Left lung (tissue), 4 donors: ENCODE measurements at regions not wholly inside any gene's neighbourhood (a gene's known extent, or its start where the extent isn't known, plus 50 kb on each side); places are given as distances from the start of the nearest gene placed in this dataset.

Experiments
- ATAC-seq: fragments of 200-7000 bp; cut with Tn5 transposase; one replicate; pipeline ENCODE4 v1.9.1; 2020; ENCODE audit warnings: moderate library complexity
- DNase-seq, 4 donors: peaks; one replicate each; pipeline ENCODE4 v3.0.0-alpha.2; 2013 to 2020
- H3K27ac ChIP-seq, 2 donors: fragments of 200-600 bp; sonication (generic) in 1 of 2; one replicate each; pipeline versions ENCODE4 v1.5.0 to v1.8.0; 2020 to 2021
- H3K27me3 ChIP-seq, 2 donors: fragments of 200-600 bp; sonication (generic) in 1 of 2; one replicate each; pipeline versions ENCODE4 v1.5.0 to v1.8.0; 2020 to 2021
- H3K36me3 ChIP-seq, 2 donors: fragments of 200-600 bp; sonication (generic) in 1 of 2; one replicate each; pipeline versions ENCODE4 v1.5.0 to v1.8.0; 2020 to 2021
- H3K4me1 ChIP-seq, 2 donors: fragments of 200-600 bp; one replicate each; pipeline ENCODE4 v1.8.0; 2021
- H3K4me3 ChIP-seq, 2 donors: fragments of 200-600 bp; sonication (generic) in 1 of 2; one replicate each; pipeline versions ENCODE4 v1.5.0 to v1.8.0; 2020 to 2021; ENCODE audit warnings: mild to moderate bottlenecking in 1 of 2
- H3K9me3 ChIP-seq, 2 donors: fragments of 200-600 bp; sonication (generic) in 1 of 2; one replicate each; pipeline versions ENCODE4 v1.5.0 to v1.8.0; 2020 to 2021
- intact Hi-C, 2 donors: fragments of 100-400 bp; cut with DNase I; formaldehyde crosslinking; loops; one replicate each; pipeline versions ENCODE4 v1.11.2 to v1.14.2; 2022
- TF ChIP-seq, protein P1 (sequence below), 2 donors: fragments of 200-600 bp; sonication (generic) in 1 of 2; IDR thresholded peaks; one replicate each; pipeline versions ENCODE4 v1.5.0 to v1.8.0; 2021; ENCODE audit warnings: antibody characterized with exemption in 2 of 2
- donor health status: DM: no; HTN: yes; CAD: no.
- donor health status: DM: no; HTN: no; CAD: no.

DNA sequence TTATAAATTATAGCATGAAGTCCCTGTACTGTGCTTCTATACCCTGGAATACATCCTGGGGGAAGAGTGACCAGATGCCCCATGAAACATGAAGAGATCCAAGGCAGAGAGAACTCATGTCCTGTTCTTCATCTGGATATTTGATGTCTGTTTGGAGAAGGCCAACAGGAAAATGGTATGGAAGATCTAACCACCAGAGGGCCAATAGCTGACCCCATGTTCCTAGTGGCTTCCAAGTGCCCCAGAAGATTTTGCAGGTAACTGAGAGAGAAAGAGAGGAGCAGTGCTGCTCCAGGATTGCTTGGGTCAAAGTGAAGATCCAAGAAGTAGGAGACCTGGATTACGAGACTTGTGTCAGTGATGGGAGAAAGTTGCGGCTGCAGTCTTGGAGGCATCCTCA lies 90.2 kb upstream of the TSPAN5 start:
- no peaks in the 10 kb centered on the region for H3K9me3 ChIP-seq
- ATAC-seq (no peak), DNase-seq (no peak)
- H3K27me3 ChIP-seq = no peaks in the 10 kb centered on the region
- TF ChIP-seq, protein P1, sequence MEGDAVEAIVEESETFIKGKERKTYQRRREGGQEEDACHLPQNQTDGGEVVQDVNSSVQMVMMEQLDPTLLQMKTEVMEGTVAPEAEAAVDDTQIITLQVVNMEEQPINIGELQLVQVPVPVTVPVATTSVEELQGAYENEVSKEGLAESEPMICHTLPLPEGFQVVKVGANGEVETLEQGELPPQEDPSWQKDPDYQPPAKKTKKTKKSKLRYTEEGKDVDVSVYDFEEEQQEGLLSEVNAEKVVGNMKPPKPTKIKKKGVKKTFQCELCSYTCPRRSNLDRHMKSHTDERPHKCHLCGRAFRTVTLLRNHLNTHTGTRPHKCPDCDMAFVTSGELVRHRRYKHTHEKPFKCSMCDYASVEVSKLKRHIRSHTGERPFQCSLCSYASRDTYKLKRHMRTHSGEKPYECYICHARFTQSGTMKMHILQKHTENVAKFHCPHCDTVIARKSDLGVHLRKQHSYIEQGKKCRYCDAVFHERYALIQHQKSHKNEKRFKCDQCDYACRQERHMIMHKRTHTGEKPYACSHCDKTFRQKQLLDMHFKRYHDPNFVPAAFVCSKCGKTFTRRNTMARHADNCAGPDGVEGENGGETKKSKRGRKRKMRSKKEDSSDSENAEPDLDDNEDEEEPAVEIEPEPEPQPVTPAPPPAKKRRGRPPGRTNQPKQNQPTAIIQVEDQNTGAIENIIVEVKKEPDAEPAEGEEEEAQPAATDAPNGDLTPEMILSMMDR (IDR thresholded peaks at IDR 0.05) = no peak
- no peak overlapping the region for H3K4me3 ChIP-seq
- intact Hi-C loops = no loop called here
- no peaks in the 10 kb centered on the region for H3K36me3 ChIP-seq
- no peaks in the 10 kb centered on the region for H3K4me1 ChIP-seq
- no peak overlapping the region for H3K27ac ChIP-seq

- no peaks in the 10 kb centered on the region for H3K4me1 ChIP-seq
- no peaks in the 10 kb centered on the region for H3K27me3 ChIP-seq
- H3K4me3 ChIP-seq = no peak overlapping the region
- TF ChIP-seq, protein P1 (IDR thresholded peaks at IDR 0.05) = no peak
- intact Hi-C loops = no loop called here
- no peak overlapping the region for H3K27ac ChIP-seq
- H3K36me3 ChIP-seq = no peaks in the 10 kb centered on the region
- peak; percentile 53 for ATAC-seq
- no peak for DNase-seq
- H3K9me3 ChIP-seq = no peaks in the 10 kb centered on the region
Measured at GRCh38 chr4:98747393-98748091, 89.1 kb upstream of the TSPAN5 start.

DNA sequence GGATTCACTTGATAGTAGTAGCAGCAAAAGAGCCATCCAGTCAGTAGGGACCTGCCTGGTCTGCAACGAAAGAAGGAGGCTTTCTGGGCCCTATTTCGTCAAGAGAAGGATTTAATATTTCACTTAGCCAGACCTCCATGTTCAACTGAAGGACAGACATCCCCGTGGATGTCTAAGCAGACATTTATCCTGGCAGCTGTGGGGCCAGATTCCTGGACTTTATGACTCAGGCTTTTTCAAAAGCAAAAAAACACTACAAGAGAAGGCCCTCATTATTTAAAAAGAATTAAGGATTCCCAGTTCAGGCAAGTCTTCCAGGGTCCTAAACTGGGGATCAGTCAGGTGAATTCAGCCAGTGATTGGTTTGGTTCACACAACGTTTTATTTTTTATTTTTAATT lies 88.5 kb upstream of the TSPAN5 start:
- TF ChIP-seq, protein P1 (IDR thresholded peaks at IDR 0.05) = no peak
- intact Hi-C loops = no loop called here
- H3K27me3 ChIP-seq = no peaks in the 10 kb centered on the region
- H3K4me3 ChIP-seq = no peak overlapping the region
- no peak overlapping the region for H3K27ac ChIP-seq
- no peak for ATAC-seq
- H3K4me1 ChIP-seq = no peaks in the 10 kb centered on the region
- no peak for DNase-seq
- H3K36me3 ChIP-seq = no peaks in the 10 kb centered on the region
- H3K9me3 ChIP-seq = no peaks in the 10 kb centered on the region

DNA sequence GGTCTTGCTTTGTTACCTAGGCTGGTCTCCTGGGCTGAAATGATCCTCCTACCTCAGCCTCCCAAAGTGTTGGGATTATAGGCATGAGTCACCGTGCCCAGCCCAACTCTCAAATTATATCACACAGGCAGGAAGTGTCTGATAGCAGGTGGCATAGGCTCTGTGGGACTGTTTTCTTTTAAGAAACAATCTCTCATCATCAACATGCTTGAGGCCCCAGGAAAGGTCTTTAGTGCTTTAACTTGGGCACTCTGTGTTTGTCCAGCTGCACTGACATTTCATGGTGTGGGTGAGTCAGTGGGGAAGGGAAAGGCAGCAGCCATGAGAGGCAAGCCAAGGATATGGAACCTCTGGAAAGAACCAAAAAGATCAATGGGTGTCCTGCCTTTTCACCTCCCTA lies 88.1 kb upstream of the TSPAN5 start:
- TF ChIP-seq, protein P1 (IDR thresholded peaks at IDR 0.05) = no peak
- intact Hi-C loops = no loop called here

DNA sequence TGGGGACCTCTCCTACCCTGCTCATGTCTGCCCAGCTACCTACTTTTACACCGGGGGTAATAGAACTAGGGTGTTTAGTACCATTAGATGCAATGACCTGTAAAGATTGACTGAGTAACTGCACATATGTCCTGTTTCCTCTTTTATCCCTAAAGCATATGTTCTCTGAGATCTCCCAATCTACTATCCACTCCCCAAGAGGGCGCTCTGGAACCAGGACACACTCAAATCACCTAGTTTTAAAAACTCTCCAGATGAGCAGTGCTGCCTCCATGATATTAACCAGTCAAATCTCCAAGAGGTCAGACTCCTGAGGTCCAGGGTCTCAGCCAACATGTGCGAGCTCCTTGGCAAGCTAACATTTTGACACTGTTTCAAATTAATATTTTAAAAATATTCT lies 87.0 kb upstream of the TSPAN5 start:
- no peak overlapping the region for H3K4me3 ChIP-seq
- H3K36me3 ChIP-seq = no peaks in the 10 kb centered on the region
- H3K4me1 ChIP-seq = no peaks in the 10 kb centered on the region
- TF ChIP-seq, protein P1 (IDR thresholded peaks at IDR 0.05) = no peak
- intact Hi-C loops = no loop called here
- no peaks in the 10 kb centered on the region for H3K9me3 ChIP-seq
- H3K27me3 ChIP-seq = no peaks in the 10 kb centered on the region
- DNase-seq (no peak), ATAC-seq (peak; percentile 30)
- H3K27ac ChIP-seq = no peak overlapping the region

More for the DNA sequence above, 88.1 kb upstream of the TSPAN5 start:
- no peaks in the 10 kb centered on the region for H3K9me3 ChIP-seq
- H3K4me3 ChIP-seq = no peak overlapping the region
- DNase-seq (no peak), ATAC-seq (no peak)
- H3K27me3 ChIP-seq = no peaks in the 10 kb centered on the region
- H3K36me3 ChIP-seq = no peaks in the 10 kb centered on the region
- no peaks in the 10 kb centered on the region for H3K4me1 ChIP-seq
- H3K27ac ChIP-seq = no peak overlapping the region
